ENCODE measurements at regions not wholly inside any gene's neighbourhood (a gene's known extent, or its start where the extent isn't known, plus 50 kb on each side); places are given as distances from the start of the nearest gene placed in this dataset.

GRCh38 chr2:128791120-128791984 is 472.7 kb upstream of the HS6ST1 start:
- DNase-seq (ENCODE audit: low read depth), result no peak
- H3K4me3 ChIP-seq (ENCODE audit: low read length), result no peak overlapping the region
- TF ChIP-seq, protein P1, sequence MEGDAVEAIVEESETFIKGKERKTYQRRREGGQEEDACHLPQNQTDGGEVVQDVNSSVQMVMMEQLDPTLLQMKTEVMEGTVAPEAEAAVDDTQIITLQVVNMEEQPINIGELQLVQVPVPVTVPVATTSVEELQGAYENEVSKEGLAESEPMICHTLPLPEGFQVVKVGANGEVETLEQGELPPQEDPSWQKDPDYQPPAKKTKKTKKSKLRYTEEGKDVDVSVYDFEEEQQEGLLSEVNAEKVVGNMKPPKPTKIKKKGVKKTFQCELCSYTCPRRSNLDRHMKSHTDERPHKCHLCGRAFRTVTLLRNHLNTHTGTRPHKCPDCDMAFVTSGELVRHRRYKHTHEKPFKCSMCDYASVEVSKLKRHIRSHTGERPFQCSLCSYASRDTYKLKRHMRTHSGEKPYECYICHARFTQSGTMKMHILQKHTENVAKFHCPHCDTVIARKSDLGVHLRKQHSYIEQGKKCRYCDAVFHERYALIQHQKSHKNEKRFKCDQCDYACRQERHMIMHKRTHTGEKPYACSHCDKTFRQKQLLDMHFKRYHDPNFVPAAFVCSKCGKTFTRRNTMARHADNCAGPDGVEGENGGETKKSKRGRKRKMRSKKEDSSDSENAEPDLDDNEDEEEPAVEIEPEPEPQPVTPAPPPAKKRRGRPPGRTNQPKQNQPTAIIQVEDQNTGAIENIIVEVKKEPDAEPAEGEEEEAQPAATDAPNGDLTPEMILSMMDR (conservative IDR thresholded peaks at IDR 0.05; ENCODE audit: low read depth, low read length), result no peak

- TF ChIP-seq, protein P1 (conservative IDR thresholded peaks at IDR 0.05; ENCODE audit: low read depth, low read length), result no peak
- DNase-seq (ENCODE audit: low read depth), result no peak
- H3K4me3 ChIP-seq (ENCODE audit: low read length), result no peak overlapping the region
Observed at GRCh38 chr2:128791985-128792320, 473.3 kb upstream of the HS6ST1 start.

DNA sequence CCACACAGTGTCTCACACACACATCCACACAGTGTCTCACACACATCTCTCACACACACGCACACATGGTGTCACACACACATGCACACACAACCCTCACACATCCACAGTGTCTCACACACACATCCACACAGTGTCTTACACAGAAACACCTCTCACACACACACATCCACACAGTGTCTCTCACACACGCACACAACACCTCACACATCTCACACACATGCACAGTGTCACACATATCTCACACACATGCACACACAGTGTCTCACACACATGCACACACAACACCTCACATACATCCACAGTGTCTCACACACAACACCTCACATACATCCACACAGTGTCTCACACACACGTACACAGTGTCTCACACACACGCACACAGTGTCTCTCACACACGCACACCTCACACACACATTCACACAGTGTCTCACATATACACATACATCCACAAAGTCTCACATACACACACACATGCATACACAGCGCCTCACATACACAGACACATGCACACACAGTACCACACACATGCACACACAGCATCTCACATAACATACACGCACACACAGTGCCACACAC is 473.9 kb upstream of the HS6ST1 start:
- no peak overlapping the region for H3K4me3 ChIP-seq (ENCODE audit: low read length)
- no peak for DNase-seq (ENCODE audit: low read depth)
- TF ChIP-seq, protein P1 (conservative IDR thresholded peaks at IDR 0.05; ENCODE audit: low read depth, low read length), result no peak

DNA sequence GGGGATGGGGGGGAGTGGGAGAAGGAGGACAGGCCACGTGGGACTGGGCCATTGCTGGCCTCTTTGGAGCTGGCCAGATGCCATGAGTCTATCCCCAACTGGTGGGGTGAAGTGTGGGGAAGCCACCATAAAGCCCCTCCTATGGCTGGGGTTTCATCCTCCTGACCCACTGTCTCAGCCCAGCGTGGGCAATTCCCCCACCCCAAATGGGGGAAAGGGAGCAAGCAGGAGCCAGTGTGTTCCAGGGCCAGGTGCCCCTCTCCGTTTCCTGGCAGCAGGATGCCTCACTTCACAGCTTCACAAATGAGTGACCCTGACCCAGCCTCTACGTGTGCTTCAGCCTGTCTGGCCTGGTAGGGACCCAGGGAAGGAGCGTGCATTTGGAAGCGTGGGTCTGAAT is 474.7 kb upstream of the HS6ST1 start:
- no peak for DNase-seq (ENCODE audit: low read depth)
- no peak overlapping the region for H3K4me3 ChIP-seq (ENCODE audit: low read length)
- TF ChIP-seq, protein P1 (conservative IDR thresholded peaks at IDR 0.05; ENCODE audit: low read depth, low read length), result no peak

- no peak overlapping the region for H3K4me3 ChIP-seq (ENCODE audit: low read length)
- TF ChIP-seq, protein P1 (conservative IDR thresholded peaks at IDR 0.05; ENCODE audit: low read depth, low read length), result no peak
- no peak for DNase-seq (ENCODE audit: low read depth)
Observed at GRCh38 chr2:128794285-128794684, 475.6 kb upstream of the HS6ST1 start.

DNA sequence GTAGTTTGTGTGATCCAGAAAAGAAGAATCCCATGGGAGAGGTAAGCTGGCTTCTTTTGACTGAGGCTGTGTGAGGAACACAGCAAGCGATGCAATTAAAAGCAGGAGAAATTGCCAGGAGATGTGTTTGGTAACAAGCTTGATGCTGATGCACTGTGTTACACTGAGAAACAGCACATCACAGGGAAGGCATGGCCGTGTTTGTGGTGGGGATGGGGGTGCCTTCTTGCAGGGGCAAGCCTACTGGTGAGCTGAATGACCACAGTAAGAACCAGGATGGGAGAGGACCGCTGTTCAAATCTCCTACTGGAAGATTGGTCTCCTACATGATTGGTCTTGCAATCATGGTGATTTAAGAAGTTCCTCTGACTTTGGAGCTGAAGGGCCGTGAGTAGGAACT is 477.7 kb upstream of the HS6ST1 start:
- no peak overlapping the region for H3K4me3 ChIP-seq (ENCODE audit: low read length)
- TF ChIP-seq, protein P1 (conservative IDR thresholded peaks at IDR 0.05; ENCODE audit: low read depth, low read length), result no peak
- DNase-seq (ENCODE audit: low read depth), result no peak

GRCh38 chr2:128797092-128797491 is 478.4 kb upstream of the HS6ST1 start:
- no peak overlapping the region for H3K4me3 ChIP-seq (ENCODE audit: low read length)
- TF ChIP-seq, protein P1 (conservative IDR thresholded peaks at IDR 0.05; ENCODE audit: low read depth, low read length), result no peak
- DNase-seq (ENCODE audit: low read depth), result no peak

Measured in retinal pigment epithelial cell (primary cell).